Astrocyte (in vitro differentiated cells and primary cell): ENCODE measurements at regions not wholly inside any gene's neighbourhood (a gene's known extent, or its start where the extent isn't known, plus 50 kb on each side); places are given as distances from the start of the nearest gene placed in this dataset.

Source experiments
- EZH2 ChIP-seq: IDR thresholded peaks from 2 replicates; pipeline ENCODE4 v1.6.1; 2012; ENCODE audit warnings: mild to moderate bottlenecking, low read length, inconsistent platforms; ENCODE audit not compliant: insufficient read depth
- TF ChIP-seq, protein P1 (sequence below): IDR thresholded peaks from 2 replicates; pipeline ENCODE4 v1.5.1; 2011; ENCODE audit warnings: low read depth, mild to moderate bottlenecking, inconsistent platforms, low read length, moderate library complexity; ENCODE audit not compliant: insufficient read depth

GRCh38 chr3:194970066-194970465, 284.4 kb downstream of the FAM43A start:
- TF ChIP-seq, protein P1, sequence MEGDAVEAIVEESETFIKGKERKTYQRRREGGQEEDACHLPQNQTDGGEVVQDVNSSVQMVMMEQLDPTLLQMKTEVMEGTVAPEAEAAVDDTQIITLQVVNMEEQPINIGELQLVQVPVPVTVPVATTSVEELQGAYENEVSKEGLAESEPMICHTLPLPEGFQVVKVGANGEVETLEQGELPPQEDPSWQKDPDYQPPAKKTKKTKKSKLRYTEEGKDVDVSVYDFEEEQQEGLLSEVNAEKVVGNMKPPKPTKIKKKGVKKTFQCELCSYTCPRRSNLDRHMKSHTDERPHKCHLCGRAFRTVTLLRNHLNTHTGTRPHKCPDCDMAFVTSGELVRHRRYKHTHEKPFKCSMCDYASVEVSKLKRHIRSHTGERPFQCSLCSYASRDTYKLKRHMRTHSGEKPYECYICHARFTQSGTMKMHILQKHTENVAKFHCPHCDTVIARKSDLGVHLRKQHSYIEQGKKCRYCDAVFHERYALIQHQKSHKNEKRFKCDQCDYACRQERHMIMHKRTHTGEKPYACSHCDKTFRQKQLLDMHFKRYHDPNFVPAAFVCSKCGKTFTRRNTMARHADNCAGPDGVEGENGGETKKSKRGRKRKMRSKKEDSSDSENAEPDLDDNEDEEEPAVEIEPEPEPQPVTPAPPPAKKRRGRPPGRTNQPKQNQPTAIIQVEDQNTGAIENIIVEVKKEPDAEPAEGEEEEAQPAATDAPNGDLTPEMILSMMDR, result no peak
- no peak for TF ChIP-seq EZH2
